Vagina (tissue), 2 donors: ENCODE measurements at regions not wholly inside any gene's neighbourhood (a gene's known extent, or its start where the extent isn't known, plus 50 kb on each side); places are given as distances from the start of the nearest gene placed in this dataset.

Source experiments
- DNase-seq, 2 donors: peaks; one replicate each; pipeline ENCODE4 v3.0.0-alpha.2; 2017; ENCODE audit errors: extremely low spot score in 2 of 2
- H3K27ac ChIP-seq: fragments of 200-600 bp; sonication (generic); one replicate; pipeline ENCODE4 v1.5.1; 2019
- H3K27me3 ChIP-seq: fragments of 200-600 bp; sonication (generic); one replicate; pipeline ENCODE4 v1.5.1; 2019
- H3K36me3 ChIP-seq, 2 donors: fragments of 200-600 bp; sonication (generic); one replicate each; pipeline ENCODE4 v1.5.1; 2017 to 2019
- H3K4me1 ChIP-seq: fragments of 200-600 bp; sonication (generic); one replicate; pipeline ENCODE4 v1.5.1; 2019
- H3K4me3 ChIP-seq, 2 donors: fragments of 200-600 bp; sonication (generic); 1 replicate in 1 of 2; 2 replicates in 1 of 2; pipeline ENCODE4 v1.5.1; 2016 to 2019
- H3K9me3 ChIP-seq: fragments of 200-600 bp; sonication (generic); one replicate; pipeline ENCODE4 v1.5.1; 2019
- POLR2A ChIP-seq, 2 donors: fragments of 450-650 bp; IDR thresholded peaks; one replicate each; pipeline ENCODE4 v1.6.1; 2017; ENCODE audit warnings: antibody characterized with exemption in 2 of 2, mild to moderate bottlenecking in 2 of 2, moderate library complexity in 2 of 2
- POLR2AphosphoS5 ChIP-seq, 2 donors: sonication (generic); formaldehyde crosslinking; IDR thresholded peaks; one replicate each; pipeline ENCODE4 v1.9.0; 2017; ENCODE audit warnings: antibody characterized with exemption in 2 of 2, mild to moderate bottlenecking in 2 of 2, low read depth in 1 of 2; ENCODE audit not compliant: insufficient read depth in 1 of 2
- intact Hi-C: fragments of 100-400 bp; cut with DNase I; formaldehyde crosslinking; loops from one replicate; pipeline ENCODE4 v1.15.1; 2023
- TF ChIP-seq, protein P1 (sequence below), 3 experiments: fragments of 450-650 bp in 2 of 3; fragments of 200-600 bp in 1 of 3; sonication (generic) in 1 of 3; IDR thresholded peaks; one replicate each; pipeline ENCODE4 v1.5.1; 2017 to 2019; ENCODE audit warnings: antibody characterized with exemption in 3 of 3, mild to moderate bottlenecking in 2 of 3, moderate library complexity in 2 of 3

DNA sequence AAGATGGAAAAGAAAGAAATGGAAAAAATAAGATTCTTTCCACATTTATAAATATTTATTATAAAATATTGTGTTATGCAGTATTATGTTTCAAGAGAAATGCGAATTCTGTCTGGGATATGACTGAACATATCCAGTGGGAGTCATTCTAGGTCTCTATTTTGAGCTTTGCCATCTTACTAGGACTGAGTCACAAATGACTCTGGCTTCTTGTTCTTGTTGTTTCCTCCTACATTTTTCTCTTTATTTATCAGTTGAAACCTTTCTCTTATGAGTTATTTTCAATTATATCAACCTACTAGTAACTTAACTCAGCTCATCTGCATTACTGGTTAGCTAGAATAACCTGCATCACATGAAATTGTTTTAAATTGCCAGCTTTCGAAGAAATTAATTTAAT lies 1247.3 kb downstream of the SLITRK1 start:
- H3K27me3 ChIP-seq: no peaks in the 10 kb centered on the region
- no peaks in the 10 kb centered on the region for H3K4me1 ChIP-seq
- no peaks in the 10 kb centered on the region for H3K36me3 ChIP-seq
- no peaks in the 10 kb centered on the region for H3K9me3 ChIP-seq
- intact Hi-C loops: no loop called here
- TF ChIP-seq, protein P1, sequence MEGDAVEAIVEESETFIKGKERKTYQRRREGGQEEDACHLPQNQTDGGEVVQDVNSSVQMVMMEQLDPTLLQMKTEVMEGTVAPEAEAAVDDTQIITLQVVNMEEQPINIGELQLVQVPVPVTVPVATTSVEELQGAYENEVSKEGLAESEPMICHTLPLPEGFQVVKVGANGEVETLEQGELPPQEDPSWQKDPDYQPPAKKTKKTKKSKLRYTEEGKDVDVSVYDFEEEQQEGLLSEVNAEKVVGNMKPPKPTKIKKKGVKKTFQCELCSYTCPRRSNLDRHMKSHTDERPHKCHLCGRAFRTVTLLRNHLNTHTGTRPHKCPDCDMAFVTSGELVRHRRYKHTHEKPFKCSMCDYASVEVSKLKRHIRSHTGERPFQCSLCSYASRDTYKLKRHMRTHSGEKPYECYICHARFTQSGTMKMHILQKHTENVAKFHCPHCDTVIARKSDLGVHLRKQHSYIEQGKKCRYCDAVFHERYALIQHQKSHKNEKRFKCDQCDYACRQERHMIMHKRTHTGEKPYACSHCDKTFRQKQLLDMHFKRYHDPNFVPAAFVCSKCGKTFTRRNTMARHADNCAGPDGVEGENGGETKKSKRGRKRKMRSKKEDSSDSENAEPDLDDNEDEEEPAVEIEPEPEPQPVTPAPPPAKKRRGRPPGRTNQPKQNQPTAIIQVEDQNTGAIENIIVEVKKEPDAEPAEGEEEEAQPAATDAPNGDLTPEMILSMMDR (IDR thresholded peaks at IDR 0.05): no peak
- TF ChIP-seq POLR2AphosphoS5 (IDR thresholded peaks at IDR 0.05; ENCODE audit: insufficient read depth in 1 of 2, low read depth in 1 of 2) (no peak), POLR2A (IDR thresholded peaks at IDR 0.05) (no peak)
- no peak overlapping the region for H3K27ac ChIP-seq
- no peak for DNase-seq
- H3K4me3 ChIP-seq: no peak overlapping the region

DNA sequence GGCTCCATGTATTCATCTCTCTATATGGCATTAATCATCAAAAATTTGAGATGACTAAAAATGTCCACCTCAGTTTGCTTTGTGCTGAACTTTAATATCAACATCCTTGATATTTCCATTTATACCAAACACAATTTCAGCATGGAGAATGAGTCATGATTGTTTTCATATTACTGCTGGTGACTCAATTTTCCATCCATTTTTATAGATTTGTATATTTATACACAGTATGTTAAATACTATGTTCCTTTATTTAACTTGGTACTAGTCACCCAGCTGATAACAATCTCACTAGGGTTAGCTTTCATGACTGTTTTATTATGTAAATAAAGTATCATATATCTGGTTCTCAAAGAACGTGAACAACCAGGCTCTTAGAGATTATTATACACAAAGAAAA lies 1255.1 kb downstream of the SLITRK1 start:
- H3K9me3 ChIP-seq: no peaks in the 10 kb centered on the region
- no peak for TF ChIP-seq POLR2AphosphoS5 (IDR thresholded peaks at IDR 0.05; ENCODE audit: insufficient read depth in 1 of 2, low read depth in 1 of 2)
- no peak for TF ChIP-seq POLR2A (IDR thresholded peaks at IDR 0.05)
- TF ChIP-seq, protein P1 (IDR thresholded peaks at IDR 0.05): no peak
- H3K4me3 ChIP-seq: no peak overlapping the region
- DNase-seq: no peak
- H3K27ac ChIP-seq: no peak overlapping the region
- no peaks in the 10 kb centered on the region for H3K4me1 ChIP-seq
- intact Hi-C loops: no loop called here
- H3K27me3 ChIP-seq: no peaks in the 10 kb centered on the region
- H3K36me3 ChIP-seq: no peaks in the 10 kb centered on the region

DNA sequence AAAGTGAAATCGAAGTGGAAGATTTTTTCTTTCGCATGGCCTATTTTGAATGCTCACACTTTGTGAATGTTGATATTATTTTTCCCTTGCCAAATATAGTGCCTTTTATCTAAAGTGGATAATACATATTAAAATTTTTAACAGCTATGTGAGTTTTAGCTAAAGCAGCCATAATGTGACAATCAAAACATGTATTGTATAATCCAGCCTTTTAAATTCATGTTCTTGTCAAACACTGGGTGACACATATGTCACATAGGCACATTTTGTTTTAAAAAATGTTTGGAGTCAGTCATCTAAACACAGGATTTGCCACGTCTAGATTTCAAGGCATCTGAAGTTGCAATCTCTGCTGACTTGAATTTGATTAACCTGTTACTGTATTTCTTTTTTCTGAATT lies 1256.6 kb downstream of the SLITRK1 start:
- intact Hi-C loops: no loop called here
- Histone ChIP-seq H3K4me1 (no peaks in the 10 kb centered on the region), H3K27ac (no peak overlapping the region), H3K27me3 (no peaks in the 10 kb centered on the region), H3K4me3 (no peak overlapping the region), H3K36me3 (no peaks in the 10 kb centered on the region), H3K9me3 (no peaks in the 10 kb centered on the region)
- TF ChIP-seq, protein P1 (IDR thresholded peaks at IDR 0.05): no peak
- no peak for TF ChIP-seq POLR2AphosphoS5 (IDR thresholded peaks at IDR 0.05; ENCODE audit: insufficient read depth in 1 of 2, low read depth in 1 of 2)
- TF ChIP-seq POLR2A (IDR thresholded peaks at IDR 0.05): no peak
- DNase-seq: no peak

DNA sequence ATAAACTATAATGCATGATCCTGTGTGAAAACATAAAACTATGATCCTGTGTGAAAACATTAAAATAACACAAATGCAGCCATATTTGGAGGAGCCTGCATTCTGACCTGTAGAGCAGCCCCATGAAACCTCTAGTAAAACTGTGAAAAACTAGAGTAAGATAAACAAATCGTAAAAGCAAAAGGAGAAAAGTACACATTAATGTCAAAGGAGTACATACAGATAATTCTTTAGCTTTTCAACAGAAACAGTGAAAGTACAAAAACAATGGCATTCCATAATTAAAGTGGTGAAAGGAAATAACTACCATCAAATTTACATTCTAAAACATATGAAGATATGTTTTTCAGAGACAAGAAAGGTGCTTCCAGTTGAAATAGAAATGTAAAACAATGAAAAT lies 1267.2 kb downstream of the SLITRK1 start:
- Histone ChIP-seq H3K9me3 (no peaks in the 10 kb centered on the region), H3K4me3 (no peak overlapping the region), H3K36me3 (no peaks in the 10 kb centered on the region), H3K4me1 (no peaks in the 10 kb centered on the region), H3K27ac (no peak overlapping the region), H3K27me3 (no peaks in the 10 kb centered on the region)
- no peak for DNase-seq
- intact Hi-C loops: no loop called here
- TF ChIP-seq POLR2AphosphoS5 (IDR thresholded peaks at IDR 0.05; ENCODE audit: insufficient read depth in 1 of 2, low read depth in 1 of 2) (no peak), POLR2A (IDR thresholded peaks at IDR 0.05) (no peak)
- TF ChIP-seq, protein P1 (IDR thresholded peaks at IDR 0.05): no peak

DNA sequence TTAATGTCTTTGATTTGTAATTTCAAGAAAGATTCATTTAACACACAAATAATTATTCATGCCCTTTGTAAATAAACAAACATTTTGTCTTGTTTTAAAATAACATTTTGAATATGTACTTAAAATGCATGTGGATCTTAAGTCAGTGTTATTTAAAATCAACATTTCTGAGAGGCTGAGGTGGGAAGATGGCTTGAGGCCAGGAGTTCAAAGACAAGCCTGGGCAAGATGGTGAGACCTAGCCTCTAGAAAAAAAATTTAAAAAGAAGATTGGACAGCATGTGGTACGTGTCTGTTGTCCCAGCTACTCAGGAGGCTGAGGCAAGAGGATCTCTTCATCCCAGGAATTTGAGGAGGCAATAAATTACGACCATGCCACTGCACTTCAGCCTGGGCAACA lies 1268.2 kb downstream of the SLITRK1 start:
- Histone ChIP-seq H3K36me3 (no peaks in the 10 kb centered on the region), H3K27me3 (no peaks in the 10 kb centered on the region), H3K27ac (no peak overlapping the region), H3K4me1 (no peaks in the 10 kb centered on the region), H3K4me3 (no peak overlapping the region), H3K9me3 (no peaks in the 10 kb centered on the region)
- intact Hi-C loops: no loop called here
- no peak for TF ChIP-seq POLR2A (IDR thresholded peaks at IDR 0.05)
- DNase-seq: no peak

DNA sequence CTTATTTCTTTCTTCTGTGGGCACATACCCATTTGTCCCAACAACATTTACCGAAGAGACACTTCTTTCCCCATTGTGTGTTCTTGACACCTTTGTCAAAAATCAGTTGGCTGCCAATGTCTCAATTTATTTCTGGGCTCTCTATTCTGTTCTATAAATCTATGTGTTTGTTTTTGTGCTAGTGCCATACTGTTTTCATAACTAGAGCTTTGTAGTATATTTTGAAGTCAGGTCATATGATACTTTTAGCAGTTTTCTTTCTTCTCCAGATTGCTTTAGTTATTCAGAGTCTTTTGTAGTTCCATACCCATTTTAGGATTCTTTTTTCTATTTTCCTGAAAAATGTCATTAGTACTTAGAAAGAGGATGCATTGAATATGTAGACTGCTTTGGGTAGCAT lies 1276.3 kb downstream of the SLITRK1 start:
- intact Hi-C loops: no loop called here
- no peak overlapping the region for H3K4me3 ChIP-seq
- no peak for TF ChIP-seq POLR2A (IDR thresholded peaks at IDR 0.05)
- no peak for TF ChIP-seq POLR2AphosphoS5 (IDR thresholded peaks at IDR 0.05; ENCODE audit: insufficient read depth in 1 of 2, low read depth in 1 of 2)
- TF ChIP-seq, protein P1 (IDR thresholded peaks at IDR 0.05): no peak
- no peaks in the 10 kb centered on the region for H3K4me1 ChIP-seq
- H3K27ac ChIP-seq: no peak overlapping the region
- no peaks in the 10 kb centered on the region for H3K27me3 ChIP-seq
- H3K9me3 ChIP-seq: no peaks in the 10 kb centered on the region
- no peaks in the 10 kb centered on the region for H3K36me3 ChIP-seq
- no peak for DNase-seq
